ENCODE measurements at regions not wholly inside any gene's neighbourhood (a gene's known extent, or its start where the extent isn't known, plus 50 kb on each side); places are given as distances from the start of the nearest gene placed in this dataset.

- H3K4me2 ChIP-seq (ENCODE audit: low read length): no peak overlapping the region
- no peak overlapping the region for H3K27ac ChIP-seq (ENCODE audit: low read depth, low read length)
- H3K79me2 ChIP-seq (ENCODE audit: control insufficient read depth, low read length): no peaks in the 10 kb centered on the region
- H3K36me3 ChIP-seq (ENCODE audit: control insufficient read depth, low read length): no peaks in the 10 kb centered on the region
- no peaks in the 10 kb centered on the region for H3K4me1 ChIP-seq (ENCODE audit: control insufficient read depth, low read length)
- H3K4me3 ChIP-seq (ENCODE audit: low read length): no peak overlapping the region
- no peaks in the 10 kb centered on the region for H3F3A ChIP-seq (ENCODE audit: control insufficient read depth, insufficient read depth)
- no peaks in the 10 kb centered on the region for H3K9me3 ChIP-seq (ENCODE audit: control insufficient read depth, insufficient read depth, low read length)
- H4K20me1 ChIP-seq (ENCODE audit: control insufficient read depth, insufficient read depth, low read depth, low read length): no peaks in the 10 kb centered on the region
- no peaks in the 10 kb centered on the region for H3K9me2 ChIP-seq (replicated peaks; ENCODE audit: control insufficient read depth, low read length)
- H3K27me3 ChIP-seq (ENCODE audit: control insufficient read depth, low read length): no peaks in the 10 kb centered on the region
- TF ChIP-seq, protein P1, sequence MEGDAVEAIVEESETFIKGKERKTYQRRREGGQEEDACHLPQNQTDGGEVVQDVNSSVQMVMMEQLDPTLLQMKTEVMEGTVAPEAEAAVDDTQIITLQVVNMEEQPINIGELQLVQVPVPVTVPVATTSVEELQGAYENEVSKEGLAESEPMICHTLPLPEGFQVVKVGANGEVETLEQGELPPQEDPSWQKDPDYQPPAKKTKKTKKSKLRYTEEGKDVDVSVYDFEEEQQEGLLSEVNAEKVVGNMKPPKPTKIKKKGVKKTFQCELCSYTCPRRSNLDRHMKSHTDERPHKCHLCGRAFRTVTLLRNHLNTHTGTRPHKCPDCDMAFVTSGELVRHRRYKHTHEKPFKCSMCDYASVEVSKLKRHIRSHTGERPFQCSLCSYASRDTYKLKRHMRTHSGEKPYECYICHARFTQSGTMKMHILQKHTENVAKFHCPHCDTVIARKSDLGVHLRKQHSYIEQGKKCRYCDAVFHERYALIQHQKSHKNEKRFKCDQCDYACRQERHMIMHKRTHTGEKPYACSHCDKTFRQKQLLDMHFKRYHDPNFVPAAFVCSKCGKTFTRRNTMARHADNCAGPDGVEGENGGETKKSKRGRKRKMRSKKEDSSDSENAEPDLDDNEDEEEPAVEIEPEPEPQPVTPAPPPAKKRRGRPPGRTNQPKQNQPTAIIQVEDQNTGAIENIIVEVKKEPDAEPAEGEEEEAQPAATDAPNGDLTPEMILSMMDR (IDR thresholded peaks at IDR 0.05; ENCODE audit: low read depth, low read length, poor library complexity, severe bottlenecking): no peak
- TF ChIP-seq EZH2phosphoT487 (IDR thresholded peaks at IDR 0.05; ENCODE audit: borderline replicate concordance, low read length): no peak
Measured at GRCh38 chr16:79996321-79996720, 395.8 kb upstream of the MAF start.

DNA sequence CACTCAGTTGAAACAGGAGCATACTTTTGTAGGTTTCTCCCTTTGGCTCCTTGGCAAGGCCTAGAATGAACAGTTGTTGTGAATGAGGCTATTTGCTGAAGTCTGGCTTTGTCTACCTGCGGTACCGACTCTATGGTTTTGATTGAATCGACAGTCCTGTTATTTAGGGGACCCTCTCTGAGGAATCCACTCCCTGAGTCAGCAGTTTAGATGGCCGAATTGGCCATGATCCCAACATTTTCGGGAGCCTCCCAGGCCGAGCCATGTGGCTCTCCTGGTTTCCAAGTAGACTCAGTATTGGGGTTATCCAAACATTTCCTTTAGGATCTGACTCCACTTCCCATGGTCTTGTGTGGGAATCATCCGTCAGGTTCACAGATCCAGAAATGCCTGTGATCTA, 394.8 kb upstream of the MAF start:
- Histone ChIP-seq H3K79me2 (ENCODE audit: control insufficient read depth, low read length) (no peaks in the 10 kb centered on the region), H3K4me3 (ENCODE audit: low read length) (no peak overlapping the region), H3K27ac (ENCODE audit: low read depth, low read length) (no peak overlapping the region), H3K9me2 (replicated peaks; ENCODE audit: control insufficient read depth, low read length) (no peaks in the 10 kb centered on the region), H3K36me3 (ENCODE audit: control insufficient read depth, low read length) (no peaks in the 10 kb centered on the region), H3K9me3 (ENCODE audit: control insufficient read depth, insufficient read depth, low read length) (no peaks in the 10 kb centered on the region), H4K20me1 (ENCODE audit: control insufficient read depth, insufficient read depth, low read depth, low read length) (no peaks in the 10 kb centered on the region), H3F3A (ENCODE audit: control insufficient read depth, insufficient read depth) (no peaks in the 10 kb centered on the region), H3K27me3 (ENCODE audit: control insufficient read depth, low read length) (no peaks in the 10 kb centered on the region), H3K4me2 (ENCODE audit: low read length) (no peak overlapping the region), H3K4me1 (ENCODE audit: control insufficient read depth, low read length) (no peaks in the 10 kb centered on the region)
- TF ChIP-seq, protein P1 (IDR thresholded peaks at IDR 0.05; ENCODE audit: low read depth, low read length, poor library complexity, severe bottlenecking): no peak
- TF ChIP-seq EZH2phosphoT487 (IDR thresholded peaks at IDR 0.05; ENCODE audit: borderline replicate concordance, low read length): no peak

DNA sequence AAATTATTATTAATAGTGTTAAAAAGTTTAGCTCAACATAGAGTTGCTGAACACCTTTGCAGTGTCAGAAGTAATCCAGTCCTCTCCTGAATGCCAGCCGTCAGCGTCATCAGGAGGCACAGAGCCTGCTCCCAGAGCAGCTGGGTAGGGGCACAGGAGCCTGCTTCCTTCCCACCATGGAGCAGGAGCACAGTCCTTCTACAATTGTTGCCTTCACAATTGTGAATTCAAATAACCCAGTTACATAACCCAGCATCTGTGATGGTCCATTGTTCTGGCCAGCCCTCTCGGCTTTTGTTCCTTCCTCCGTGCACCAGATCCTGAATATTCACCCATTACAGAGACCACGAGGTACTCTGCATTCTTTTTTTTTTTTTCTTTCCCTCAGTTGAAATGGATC, 393.9 kb upstream of the MAF start:
- Histone ChIP-seq H3K9me2 (replicated peaks; ENCODE audit: control insufficient read depth, low read length) (no peaks in the 10 kb centered on the region), H3K27ac (ENCODE audit: low read depth, low read length) (no peak overlapping the region), H3K27me3 (ENCODE audit: control insufficient read depth, low read length) (no peaks in the 10 kb centered on the region), H3K4me1 (ENCODE audit: control insufficient read depth, low read length) (no peaks in the 10 kb centered on the region), H3K9me3 (ENCODE audit: control insufficient read depth, insufficient read depth, low read length) (no peaks in the 10 kb centered on the region), H3K36me3 (ENCODE audit: control insufficient read depth, low read length) (no peaks in the 10 kb centered on the region), H3K79me2 (ENCODE audit: control insufficient read depth, low read length) (no peaks in the 10 kb centered on the region), H4K20me1 (ENCODE audit: control insufficient read depth, insufficient read depth, low read depth, low read length) (no peaks in the 10 kb centered on the region), H3F3A (ENCODE audit: control insufficient read depth, insufficient read depth) (no peaks in the 10 kb centered on the region), H3K4me2 (ENCODE audit: low read length) (no peak overlapping the region), H3K4me3 (ENCODE audit: low read length) (no peak overlapping the region)
- TF ChIP-seq, protein P1 (IDR thresholded peaks at IDR 0.05; ENCODE audit: low read depth, low read length, poor library complexity, severe bottlenecking): no peak
- no peak for TF ChIP-seq EZH2phosphoT487 (IDR thresholded peaks at IDR 0.05; ENCODE audit: borderline replicate concordance, low read length)

All from DOHH2 (cell line).